Fibroblast of skin of right quadriceps (primary cell): ENCODE measurements at regions not wholly inside any gene's neighbourhood (a gene's known extent, or its start where the extent isn't known, plus 50 kb on each side); places are given as distances from the start of the nearest gene placed in this dataset.
A peak's percentile ranks its signal among the peaks of the same experiment; 100 is the strongest.

Source experiments
- DNase-seq: peaks from one replicate; pipeline ENCODE4 v3.0.0-alpha.2; 2013

DNA sequence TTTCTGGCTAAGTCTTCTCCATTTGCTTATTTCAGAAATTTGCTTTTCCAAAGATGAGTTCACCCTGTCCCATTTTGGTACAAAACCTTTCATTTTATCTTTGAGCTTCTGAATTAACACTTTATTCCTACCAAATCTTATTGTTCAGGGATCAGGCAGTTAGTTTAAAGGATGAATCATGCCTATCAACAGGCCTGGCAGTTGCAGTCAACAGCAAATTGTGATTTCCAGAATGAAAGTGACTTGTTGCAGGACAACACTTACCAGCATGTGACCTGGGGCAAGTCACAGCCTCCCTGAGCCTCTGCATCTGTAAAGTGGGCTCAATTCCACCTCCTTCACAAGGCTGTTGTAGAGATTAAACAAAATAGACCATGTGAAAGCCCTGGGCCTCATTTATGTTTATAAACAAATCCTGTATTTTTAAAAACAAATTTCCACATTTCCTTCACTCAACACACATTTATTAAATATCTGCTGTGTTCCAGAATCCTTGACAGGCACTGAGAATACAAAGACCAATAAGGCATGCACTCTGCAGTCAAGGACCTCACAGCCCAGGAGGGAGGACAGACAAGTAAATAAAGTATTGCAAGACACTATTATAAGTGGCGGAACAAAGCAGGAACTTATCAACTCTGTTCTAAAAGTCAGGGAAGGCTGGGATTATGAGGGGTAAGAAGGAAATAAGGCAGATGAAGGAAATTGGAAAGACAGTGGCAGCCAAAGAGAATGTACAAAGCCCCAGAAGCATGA lies 359.1 kb upstream of the IL12A start:
- no peak for DNase-seq

DNA sequence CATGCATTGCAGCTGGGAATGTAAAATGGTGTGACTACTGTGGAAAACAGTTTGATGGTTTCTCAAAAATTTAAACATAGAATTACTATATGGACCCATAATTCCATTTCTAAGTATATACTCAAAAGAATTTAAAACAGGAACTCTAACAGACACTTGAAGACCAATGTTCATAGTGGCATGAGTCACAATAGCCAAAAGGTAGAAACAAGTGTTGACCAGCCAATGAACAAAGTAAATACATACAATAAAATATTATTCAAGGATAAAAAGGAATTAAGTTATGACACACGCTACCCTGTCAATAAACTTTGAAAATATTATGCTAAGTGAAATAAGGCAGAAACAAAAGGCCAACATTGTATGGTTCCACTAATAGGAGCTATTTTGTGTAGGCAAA lies 357.4 kb upstream of the IL12A start:
- no peak for DNase-seq

DNA sequence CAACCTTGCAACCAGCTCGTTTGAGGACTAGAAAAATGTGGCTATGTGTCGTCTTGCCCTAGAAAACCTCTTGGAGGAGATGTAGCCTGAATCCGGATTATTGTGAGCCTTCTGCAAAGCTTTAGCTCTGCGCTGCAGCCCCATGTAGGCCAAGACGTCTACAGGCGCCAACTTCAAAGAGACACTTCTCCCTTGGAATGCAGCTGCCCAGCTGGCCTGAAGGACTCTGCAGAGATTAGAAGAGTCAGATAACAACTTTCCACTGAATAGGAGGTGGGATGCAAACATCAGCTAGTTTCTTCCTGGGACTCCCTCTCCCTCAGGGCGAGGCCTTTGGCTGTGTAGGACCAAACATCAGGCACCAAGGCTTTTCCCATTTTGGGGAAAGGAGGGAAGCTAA lies 356.5 kb upstream of the IL12A start:
- no peak for DNase-seq

DNA sequence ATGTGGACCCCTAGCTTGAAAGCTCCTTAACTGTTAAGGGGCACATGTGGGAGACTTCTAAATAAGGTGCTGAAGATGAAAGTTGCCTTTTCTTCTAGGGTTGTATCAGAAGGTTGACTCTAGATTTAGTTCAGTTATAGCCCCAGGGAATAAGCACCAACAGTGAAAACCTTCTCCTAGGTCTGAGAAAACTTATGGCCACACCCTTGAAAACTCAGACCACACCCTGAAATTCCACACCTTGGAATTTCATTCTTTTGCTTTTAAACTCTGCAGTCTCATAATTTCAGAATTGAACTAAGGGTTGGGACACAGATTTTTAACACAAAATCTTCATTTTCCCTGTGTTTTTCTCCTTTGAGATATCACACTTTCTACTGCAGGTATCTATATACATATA lies 355.8 kb upstream of the IL12A start:
- no peak for DNase-seq

DNA sequence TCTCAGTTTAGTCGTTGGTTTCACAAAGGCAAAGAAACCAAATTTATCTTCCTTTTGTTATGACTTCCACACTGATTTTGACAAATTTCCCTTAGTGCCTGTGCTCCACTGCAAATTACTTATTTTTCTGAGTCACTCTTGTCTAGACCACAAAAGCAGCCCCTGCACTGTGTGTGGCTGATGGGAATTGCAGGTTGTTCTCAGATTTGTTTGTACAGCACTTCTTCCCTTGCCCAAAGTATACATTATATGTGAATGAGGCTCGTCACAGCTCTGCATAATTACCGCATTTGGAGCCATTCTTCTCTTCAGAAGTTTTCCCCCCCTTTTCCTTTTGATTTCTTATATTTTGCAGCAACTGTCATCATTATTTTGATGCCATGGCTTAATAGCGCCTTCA lies 354.2 kb upstream of the IL12A start:
- peak; percentile 73 for DNase-seq

DNA sequence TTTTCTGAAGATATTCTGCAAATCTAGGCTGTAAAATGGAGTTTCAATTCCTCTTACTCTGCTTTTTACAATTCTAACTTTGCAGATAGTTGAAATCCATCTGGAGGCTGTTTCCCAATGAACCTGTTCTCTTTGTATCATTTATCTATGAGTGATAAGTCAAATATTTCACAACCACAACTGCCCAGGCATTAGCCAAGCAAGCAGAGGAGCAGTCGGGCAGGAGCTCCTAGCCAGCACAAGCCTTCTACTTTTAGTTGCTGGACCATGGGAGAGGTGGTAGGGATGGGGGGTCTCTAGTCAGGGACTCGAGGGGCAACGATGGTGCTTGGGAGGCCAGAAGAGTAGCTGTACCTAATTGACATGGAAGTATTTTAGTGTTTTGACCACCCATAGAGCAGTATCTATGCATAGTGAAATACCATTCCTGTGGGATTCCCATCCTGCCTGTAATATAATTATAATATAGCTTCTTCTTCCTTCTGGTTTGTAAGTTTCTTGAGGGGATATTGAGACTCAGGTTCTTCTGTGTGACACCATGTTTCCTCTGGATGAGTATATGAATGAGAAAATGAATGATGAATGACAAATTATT lies 353.5 kb upstream of the IL12A start:
- DNase-seq = peak; percentile 29

DNA sequence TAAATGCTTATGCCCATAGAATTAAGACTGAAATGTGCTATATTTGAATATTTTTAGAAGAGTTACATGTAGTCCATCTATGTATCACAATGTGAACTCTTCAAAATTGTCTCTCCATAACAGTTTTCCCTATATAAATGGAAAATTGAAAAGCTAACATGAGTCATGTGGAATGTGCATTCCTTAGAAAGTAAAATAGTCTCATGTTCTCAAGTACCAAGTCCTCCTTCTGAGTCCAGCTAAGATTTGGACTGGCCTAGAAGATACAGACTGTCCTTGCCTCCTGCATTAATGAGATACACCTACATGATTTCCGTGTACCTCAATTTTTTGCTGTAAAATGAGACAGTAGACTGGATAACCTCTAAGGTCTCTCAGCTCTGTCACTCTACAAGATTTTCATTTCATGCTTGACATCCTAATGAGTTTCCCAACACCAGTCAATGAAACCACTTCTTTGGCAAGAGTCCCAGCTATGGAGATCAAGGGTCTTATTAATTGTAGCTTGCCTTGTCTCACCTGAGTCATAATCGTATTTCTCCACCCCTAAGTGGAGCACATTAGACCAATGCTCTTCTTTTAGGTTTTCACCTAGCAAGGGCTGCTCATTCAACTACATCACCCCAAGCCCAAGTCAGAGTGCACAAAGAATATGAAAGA lies 350.6 kb upstream of the IL12A start:
- DNase-seq = peak; percentile 77

DNA sequence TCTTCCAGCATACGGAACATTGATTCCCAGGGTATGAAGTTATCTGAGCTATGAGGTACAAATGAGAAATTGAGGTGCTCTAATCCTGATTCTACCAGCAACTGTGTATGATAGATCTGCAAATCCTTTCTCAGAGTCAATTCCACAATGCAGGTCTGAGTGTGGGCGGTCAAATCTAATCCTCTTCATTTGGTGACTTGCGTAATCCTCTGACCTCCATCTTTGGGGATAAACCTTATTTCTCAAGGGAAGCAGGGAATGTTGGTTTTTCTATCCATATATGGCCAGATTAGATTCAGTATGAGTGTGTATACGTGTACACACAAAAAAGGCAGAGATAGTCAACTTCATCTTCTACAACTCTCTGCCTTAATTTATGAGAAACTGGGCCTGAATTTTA lies 348.4 kb upstream of the IL12A start:
- no peak for DNase-seq

DNA sequence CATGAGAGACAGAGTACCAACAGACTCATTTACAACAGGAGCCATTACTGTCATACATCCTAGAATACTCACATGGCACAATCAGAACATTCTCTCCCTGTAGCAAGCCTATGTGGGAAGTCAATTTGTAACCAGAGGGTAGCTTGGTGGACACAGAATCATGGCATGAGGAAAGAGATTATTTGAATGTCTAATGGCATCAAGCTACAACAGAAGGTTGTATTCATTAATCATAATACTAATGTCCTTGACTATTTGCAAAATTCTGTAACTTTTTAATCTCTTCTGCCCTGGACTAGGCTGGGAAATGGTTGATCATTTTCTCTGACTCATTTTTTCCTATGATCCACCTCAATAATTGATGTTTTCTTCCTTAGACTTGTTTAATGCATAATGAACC lies 345.2 kb upstream of the IL12A start:
- DNase-seq = no peak

DNA sequence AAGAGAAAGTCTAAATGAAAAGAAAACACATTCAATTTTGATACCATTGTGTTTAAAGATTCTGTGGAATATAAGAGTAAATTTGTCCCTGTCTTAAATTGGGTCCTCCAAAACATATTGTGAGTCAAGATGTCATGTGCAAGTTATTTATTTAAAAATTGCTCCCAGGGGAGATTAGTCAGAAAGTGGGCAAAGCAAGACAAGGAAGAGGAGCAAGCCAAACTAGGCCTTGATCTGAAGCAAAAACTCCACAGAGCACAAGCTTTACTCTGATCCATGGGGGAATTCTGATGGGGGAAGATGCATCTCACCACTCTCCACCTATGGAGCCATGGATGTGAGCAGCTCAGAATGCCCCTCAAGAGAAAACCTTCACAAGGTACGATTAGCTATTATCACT lies 342.8 kb upstream of the IL12A start:
- DNase-seq = peak; percentile 80

DNA sequence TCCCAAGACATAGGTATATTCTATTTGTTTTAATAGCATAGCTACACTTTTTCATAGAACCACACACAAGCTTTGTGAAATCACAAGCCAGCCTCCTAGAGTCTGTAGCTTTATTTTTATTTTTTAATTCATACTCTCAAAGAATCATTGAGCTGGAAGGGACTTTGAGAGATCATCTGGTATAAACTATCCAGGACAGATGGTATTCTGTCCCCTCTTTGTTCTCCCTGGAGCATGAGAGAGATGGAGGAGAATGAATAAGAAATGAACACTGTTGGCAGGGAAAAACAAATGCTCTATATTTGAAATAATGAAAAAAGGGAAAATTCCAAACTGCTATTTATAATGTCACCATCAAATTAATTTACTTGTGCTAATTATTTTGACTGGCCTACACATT lies 338.7 kb upstream of the IL12A start:
- DNase-seq = no peak

DNA sequence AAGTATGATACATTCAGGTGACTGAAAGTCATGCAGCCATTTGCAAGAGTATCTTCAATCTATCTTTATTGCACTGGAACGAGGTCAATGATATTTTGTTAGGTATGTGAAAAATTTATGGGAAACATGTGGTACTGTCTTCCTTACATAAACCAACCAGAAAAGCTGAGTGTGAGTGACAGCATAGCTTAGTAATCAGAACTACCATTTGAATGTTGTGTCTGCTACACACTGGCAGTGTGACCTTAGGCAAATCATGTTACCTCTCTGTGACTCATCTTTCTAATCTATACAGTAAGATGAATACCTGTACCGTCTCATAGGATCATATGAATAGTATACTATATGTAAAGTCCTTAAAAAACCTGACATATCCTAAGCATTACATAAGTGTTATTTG lies 337.9 kb upstream of the IL12A start:
- no peak for DNase-seq

DNA sequence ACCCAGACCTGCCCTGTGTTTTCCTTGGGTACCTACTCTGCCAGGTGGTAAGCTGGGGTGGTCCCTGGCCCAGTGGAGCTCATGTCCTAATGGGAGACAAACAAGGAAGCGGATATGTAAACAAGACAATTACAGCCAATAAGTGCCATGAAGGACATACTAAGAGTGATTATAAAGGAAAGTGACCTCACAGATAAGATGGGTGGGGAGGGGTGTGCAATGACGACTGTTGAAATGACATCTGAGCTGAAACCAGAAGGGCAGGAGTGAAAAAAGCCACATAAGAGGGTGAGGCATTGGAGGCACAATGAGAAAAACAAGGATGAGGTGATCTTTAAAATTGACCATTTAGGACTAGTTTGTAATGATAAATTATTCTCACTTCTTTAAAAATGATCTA lies 336.2 kb upstream of the IL12A start:
- no peak for DNase-seq

DNA sequence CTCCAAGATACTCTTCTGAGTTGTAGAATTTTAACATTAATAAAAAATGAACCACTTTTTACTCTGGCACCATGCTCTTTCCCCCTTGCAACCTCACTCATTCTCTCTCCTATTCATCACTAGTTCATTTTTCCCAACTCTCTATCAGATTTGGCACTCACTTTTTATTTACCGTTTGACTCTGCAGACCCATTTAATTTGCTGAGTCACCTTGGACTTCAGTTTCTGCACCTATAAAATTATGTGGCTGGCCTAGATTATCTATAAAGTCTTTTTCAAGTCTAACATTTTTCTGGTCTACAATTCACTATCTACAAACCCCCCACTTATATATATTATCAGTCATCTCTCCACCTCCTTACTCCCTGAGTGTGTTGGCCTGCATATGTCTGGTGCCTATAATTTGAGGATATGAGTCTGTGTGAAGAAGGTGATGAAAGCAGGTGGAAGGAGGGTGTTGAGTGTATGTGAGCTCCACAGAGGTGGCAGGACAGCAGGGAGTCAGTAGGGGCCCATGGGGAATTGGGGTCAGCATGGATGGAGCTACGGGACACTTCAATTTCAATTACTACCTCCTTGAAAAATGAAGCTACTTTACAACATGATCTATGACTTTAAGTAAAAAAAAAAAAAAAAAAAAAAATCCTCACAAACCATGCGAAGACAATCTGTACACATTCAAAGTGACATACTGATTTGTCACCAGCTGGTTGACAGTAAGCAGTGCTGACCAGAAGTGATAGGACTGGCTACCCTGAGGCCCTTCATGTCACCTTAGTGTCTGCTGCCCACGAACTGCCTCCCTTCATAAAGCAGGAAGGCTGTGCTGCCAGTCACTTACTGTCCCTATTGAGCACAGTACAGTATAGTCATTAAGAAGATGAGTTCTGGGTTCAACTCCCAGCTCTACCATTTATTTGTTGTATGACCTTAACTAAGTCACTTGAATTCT lies 334.2 kb upstream of the IL12A start:
- no peak for DNase-seq

DNA sequence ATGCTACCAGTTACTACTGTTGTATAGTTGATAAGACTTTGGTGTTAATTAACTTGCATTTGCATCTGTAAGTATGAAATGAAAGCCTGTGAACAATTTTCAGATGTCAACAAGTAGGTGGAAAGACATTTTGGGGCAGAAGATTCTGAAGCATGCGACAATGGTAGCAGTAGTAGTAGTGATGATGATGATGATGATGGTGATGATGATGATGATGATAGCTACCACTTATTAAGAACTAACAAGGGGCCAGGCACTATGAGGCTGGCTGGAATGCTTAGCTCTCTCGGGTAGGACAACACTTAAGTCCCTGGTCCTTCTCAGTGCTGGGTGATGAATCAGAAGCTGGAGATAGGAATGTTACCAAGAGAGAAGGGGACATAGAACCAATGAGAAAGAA lies 333.4 kb upstream of the IL12A start:
- DNase-seq = no peak

DNA sequence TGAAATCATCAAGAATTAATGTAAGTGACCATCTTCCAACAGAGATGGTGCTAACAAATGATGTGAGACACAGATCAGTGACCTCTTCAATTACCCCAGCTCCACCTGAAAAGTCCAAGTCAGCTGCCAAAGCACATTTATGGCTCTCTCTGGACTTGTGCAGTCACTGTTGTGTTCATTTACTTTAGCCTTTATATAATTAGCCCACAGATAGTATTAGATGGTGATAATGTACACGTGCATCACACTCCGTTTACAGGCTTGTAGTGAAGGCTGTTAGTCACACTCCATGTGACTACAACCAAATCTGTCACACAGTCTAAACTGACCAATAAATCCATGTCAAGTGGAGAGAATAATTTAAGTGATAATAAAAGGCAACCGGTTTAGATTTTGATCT lies 331.5 kb upstream of the IL12A start:
- DNase-seq = no peak

DNA sequence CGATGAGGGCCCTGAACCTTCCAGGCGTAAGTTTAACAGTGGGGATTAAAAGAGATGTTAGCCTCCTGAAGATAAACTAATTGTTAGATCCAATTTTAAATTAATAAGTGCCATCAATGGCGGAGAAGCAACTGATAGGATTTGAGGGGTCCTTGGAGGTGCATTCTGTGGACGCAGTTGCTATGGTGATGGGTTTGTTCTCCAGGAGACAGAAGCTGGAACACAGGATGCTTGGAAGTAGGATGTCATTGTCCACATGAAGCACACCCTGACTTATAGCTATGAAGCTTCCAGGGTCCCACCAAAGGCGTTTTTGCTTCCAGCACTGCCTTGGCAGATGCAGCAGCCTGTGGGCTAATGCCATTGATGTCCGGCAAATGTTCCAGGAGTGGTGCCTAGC lies 331.0 kb upstream of the IL12A start:
- DNase-seq = no peak

DNA sequence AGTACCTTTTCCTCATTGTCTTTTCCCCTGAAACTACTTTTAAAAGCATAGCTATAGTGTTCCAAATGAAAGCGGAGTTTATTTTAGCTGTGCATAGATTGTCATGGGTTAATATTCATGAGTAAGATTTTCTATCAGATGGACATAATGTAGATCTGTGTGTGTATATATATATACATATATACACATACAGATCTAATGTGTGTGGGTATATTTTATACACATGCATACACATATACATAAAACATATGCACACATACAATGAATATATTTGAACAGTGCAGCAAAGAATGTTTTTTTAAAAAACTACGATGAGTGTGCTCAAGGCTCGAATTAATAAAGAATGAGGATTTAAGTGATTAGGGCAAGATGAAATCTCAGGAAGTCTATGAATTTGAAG lies 328.3 kb upstream of the IL12A start:
- no peak for DNase-seq

DNA sequence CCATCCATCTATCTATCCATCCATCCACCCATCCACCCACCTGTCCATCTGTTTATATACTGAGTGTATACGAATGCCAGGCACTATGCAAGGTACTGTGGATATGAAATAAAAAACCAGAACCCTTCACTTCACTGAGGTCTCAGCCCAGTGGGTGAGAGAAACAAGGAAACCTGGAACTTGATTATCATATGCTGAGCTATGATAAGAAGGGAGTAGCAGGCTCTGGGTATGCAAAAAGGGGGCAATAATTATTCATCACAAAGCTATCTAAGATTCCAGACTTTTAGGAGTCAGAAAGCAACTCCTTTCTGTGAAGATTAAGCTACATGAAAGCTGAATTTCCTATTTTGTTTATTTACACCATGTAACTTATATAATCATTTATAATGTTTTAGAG lies 327.7 kb upstream of the IL12A start:
- DNase-seq = no peak

DNA sequence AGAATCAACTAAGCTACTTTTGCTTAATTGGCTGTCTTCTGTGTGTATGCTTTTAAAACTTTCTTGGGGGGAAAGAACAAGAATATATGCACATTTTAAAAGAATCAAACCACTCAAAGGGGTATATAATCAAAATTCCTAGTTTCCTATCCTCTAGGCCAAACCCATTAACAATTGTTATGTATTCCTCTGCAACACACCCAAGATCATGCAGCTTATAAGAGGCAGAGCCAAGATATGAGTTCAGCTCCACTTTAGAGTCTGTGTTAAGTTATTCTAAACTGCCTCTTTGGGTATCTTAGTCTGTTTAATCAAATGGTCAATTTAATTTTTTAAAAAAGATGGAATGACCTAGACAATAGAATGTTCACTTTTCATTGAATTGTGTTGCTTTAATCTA lies 326.1 kb upstream of the IL12A start:
- DNase-seq = no peak

DNA sequence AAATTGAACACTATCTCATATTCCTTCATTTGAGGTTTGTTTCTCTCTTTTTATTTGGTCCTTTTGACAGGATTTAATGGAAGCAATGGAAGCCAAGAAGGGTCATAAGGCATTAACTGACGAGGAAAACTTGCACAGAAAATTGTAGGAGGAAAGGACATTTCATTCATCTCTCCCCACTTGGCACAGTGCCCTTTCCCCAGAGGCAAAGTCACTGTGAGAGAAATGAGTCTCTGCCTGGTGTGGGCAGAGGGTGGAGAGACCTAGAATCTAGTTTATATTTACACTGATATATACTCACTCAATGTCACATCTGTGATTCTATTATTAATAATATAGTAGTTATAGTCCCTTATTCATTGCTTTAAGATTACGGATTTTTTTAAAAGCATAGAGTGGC lies 324.6 kb upstream of the IL12A start:
- no peak for DNase-seq

DNA sequence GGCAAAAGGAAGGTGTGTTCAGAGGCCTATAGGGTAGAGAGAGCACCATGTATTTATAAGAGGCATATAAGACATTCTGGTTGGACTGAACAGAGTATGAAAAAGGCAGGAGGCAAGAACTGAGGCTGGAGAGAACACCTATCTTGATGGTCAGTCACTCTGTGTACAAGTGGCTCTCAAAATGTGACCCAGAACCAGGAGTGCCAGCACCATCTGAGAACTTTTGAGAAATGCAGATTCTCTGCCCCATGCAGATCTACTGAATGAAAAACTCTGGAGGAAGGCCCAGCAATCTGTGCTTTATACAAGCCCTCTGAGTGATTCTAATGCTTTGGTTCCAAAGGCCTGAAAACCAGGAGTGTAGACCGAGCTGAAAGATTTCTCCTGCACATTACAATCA lies 324.0 kb upstream of the IL12A start:
- DNase-seq = no peak

DNA sequence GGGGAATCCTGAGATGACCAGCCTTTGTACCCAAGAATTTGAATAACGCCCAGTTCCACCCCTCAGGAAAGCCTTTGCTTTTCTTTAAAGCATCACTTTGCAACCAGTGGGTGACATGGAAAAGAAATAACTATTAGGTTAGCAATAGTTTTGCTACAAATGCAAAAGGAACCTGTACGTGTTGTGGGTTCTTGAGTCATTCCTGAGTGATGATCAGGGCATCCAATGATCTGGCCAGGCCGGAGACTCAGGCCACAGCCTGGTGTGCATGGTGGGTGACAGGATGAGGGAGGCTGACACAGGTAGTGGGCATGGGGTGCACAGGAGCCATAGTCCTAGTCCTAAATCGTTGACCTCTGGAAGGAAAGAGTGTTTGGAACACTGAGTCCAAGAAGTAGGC lies 321.4 kb upstream of the IL12A start:
- DNase-seq = no peak

DNA sequence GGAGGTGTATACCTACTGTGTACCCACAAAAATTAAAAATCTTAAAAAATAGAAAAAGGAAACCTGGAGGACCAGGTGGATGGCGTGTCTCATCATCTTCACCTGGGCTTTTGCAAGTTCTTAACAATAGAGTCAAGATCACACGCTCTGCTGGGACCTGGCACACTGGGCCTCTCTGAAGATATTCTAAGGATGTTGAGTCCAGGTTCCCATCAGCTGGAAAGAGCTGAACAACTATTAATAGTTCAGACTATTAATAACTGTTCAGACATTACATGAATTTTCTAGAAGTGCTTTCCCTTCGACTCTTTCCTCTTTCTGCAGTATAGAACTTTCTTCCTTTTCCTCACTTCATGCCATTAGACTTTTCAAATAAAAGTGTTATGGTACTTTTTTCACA lies 320.2 kb upstream of the IL12A start:
- no peak for DNase-seq
